ENCODE measurements at regions not wholly inside any gene's neighbourhood (a gene's known extent, or its start where the extent isn't known, plus 50 kb on each side); places are given as distances from the start of the nearest gene placed in this dataset.

- peak; percentile 44 for DNase-seq (ENCODE audit: low read depth)
- Histone ChIP-seq H3K4me3 (ENCODE audit: low read depth, low read length) (no peak overlapping the region), H3K36me3 (ENCODE audit: control insufficient read depth, insufficient read depth, low read length) (no peaks in the 10 kb centered on the region), H3K27me3 (ENCODE audit: control insufficient read depth, insufficient read depth, low read length) (no peaks in the 10 kb centered on the region)
- no peak for TF ChIP-seq CTCF (IDR thresholded peaks at IDR 0.05; ENCODE audit: insufficient read depth, low read length, poor library complexity, severe bottlenecking)
Observed at GRCh38 chr12:93122569-93123091, 193.5 kb upstream of the EEA1 start.

- no peaks in the 10 kb centered on the region for H3K36me3 ChIP-seq (ENCODE audit: control insufficient read depth, insufficient read depth, low read length)
- no peak for DNase-seq (ENCODE audit: low read depth)
- no peak for TF ChIP-seq CTCF (IDR thresholded peaks at IDR 0.05; ENCODE audit: insufficient read depth, low read length, poor library complexity, severe bottlenecking)
- no peaks in the 10 kb centered on the region for H3K27me3 ChIP-seq (ENCODE audit: control insufficient read depth, insufficient read depth, low read length)
- H3K4me3 ChIP-seq (ENCODE audit: low read depth, low read length) = no peak overlapping the region
Observed at GRCh38 chr12:93125126-93125525, 196.0 kb upstream of the EEA1 start.

GRCh38 chr12:93126069-93126474 lies 197.0 kb upstream of the EEA1 start:
- no peak for TF ChIP-seq CTCF (IDR thresholded peaks at IDR 0.05; ENCODE audit: insufficient read depth, low read length, poor library complexity, severe bottlenecking)
- H3K27me3 ChIP-seq (ENCODE audit: control insufficient read depth, insufficient read depth, low read length) = no peaks in the 10 kb centered on the region
- no peak overlapping the region for H3K4me3 ChIP-seq (ENCODE audit: low read depth, low read length)
- H3K36me3 ChIP-seq (ENCODE audit: control insufficient read depth, insufficient read depth, low read length) = no peaks in the 10 kb centered on the region
- DNase-seq (ENCODE audit: low read depth) = no peak

- no peaks in the 10 kb centered on the region for H3K27me3 ChIP-seq (ENCODE audit: control insufficient read depth, insufficient read depth, low read length)
- no peak for DNase-seq (ENCODE audit: low read depth)
- no peak for TF ChIP-seq CTCF (IDR thresholded peaks at IDR 0.05; ENCODE audit: insufficient read depth, low read length, poor library complexity, severe bottlenecking)
Observed at GRCh38 chr12:93127107-93127560, 198.0 kb upstream of the EEA1 start.

GRCh38 chr12:93127582-93128331 lies 198.7 kb upstream of the EEA1 start:
- Histone ChIP-seq H3K36me3 (ENCODE audit: control insufficient read depth, insufficient read depth, low read length) (no peaks in the 10 kb centered on the region), H3K4me3 (ENCODE audit: low read depth, low read length) (no peak overlapping the region), H3K27me3 (ENCODE audit: control insufficient read depth, insufficient read depth, low read length) (no peaks in the 10 kb centered on the region)
- DNase-seq (ENCODE audit: low read depth) = no peak
- no peak for TF ChIP-seq CTCF (IDR thresholded peaks at IDR 0.05; ENCODE audit: insufficient read depth, low read length, poor library complexity, severe bottlenecking)

More at GRCh38 chr12:93127107-93127560, 198.0 kb upstream of the EEA1 start:
- no peaks in the 10 kb centered on the region for H3K36me3 ChIP-seq (ENCODE audit: control insufficient read depth, insufficient read depth, low read length)
- no peak overlapping the region for H3K4me3 ChIP-seq (ENCODE audit: low read depth, low read length)

GRCh38 chr12:93128332-93128707 lies 199.2 kb upstream of the EEA1 start:
- Histone ChIP-seq H3K36me3 (ENCODE audit: control insufficient read depth, insufficient read depth, low read length) (no peaks in the 10 kb centered on the region), H3K27me3 (ENCODE audit: control insufficient read depth, insufficient read depth, low read length) (no peaks in the 10 kb centered on the region), H3K4me3 (ENCODE audit: low read depth, low read length) (no peak overlapping the region)
- no peak for TF ChIP-seq CTCF (IDR thresholded peaks at IDR 0.05; ENCODE audit: insufficient read depth, low read length, poor library complexity, severe bottlenecking)
- no peak for DNase-seq (ENCODE audit: low read depth)

Measured in kidney epithelial cell (primary cell).